ENCODE measurements at regions not wholly inside any gene's neighbourhood (a gene's known extent, or its start where the extent isn't known, plus 50 kb on each side); places are given as distances from the start of the nearest gene placed in this dataset.
"Not testable (repeated sequence)": the region's sequence is repeated elsewhere in the genome, so short reads cannot be mapped to it uniquely, and the experiment has no call there.

GRCh38 chr3:20608054-20608738 is 422.2 kb upstream of the SGO1 start:
- no peak for DNase-seq

- DNase-seq = no peak
These were observed 418.7 kb upstream of the SGO1 start for GRCh38 chr3:20604659-20605058.

GRCh38 chr3:20589275-20589674 is 403.3 kb upstream of the SGO1 start:
- no peak for DNase-seq

- DNase-seq = no peak
These were observed 402.8 kb upstream of the SGO1 start for GRCh38 chr3:20588781-20589180.

GRCh38 chr3:20583648-20584047 is 397.6 kb upstream of the SGO1 start:
- no peak for DNase-seq

GRCh38 chr3:20576228-20576627 is 390.2 kb upstream of the SGO1 start:
- no peak for DNase-seq

- DNase-seq = no peak
These were observed 389.1 kb upstream of the SGO1 start for GRCh38 chr3:20575146-20575545.

GRCh38 chr3:20574746-20575145 is 388.7 kb upstream of the SGO1 start:
- no peak for DNase-seq

- DNase-seq = no peak
These were observed 387.2 kb upstream of the SGO1 start for GRCh38 chr3:20573175-20573574.

- no peak for DNase-seq
These were observed 386.5 kb upstream of the SGO1 start for GRCh38 chr3:20572473-20572872.

GRCh38 chr3:20569310-20569709 is 383.3 kb upstream of the SGO1 start:
- no peak for DNase-seq

- no peak for DNase-seq
These were observed 379.0 kb upstream of the SGO1 start for GRCh38 chr3:20564966-20565365.

- DNase-seq = no peak
These were observed 378.0 kb upstream of the SGO1 start for GRCh38 chr3:20563985-20564384.

- no peak for DNase-seq
These were observed 377.2 kb upstream of the SGO1 start for GRCh38 chr3:20563251-20563650.

GRCh38 chr3:20561166-20561565 is 375.2 kb upstream of the SGO1 start:
- no peak for DNase-seq

GRCh38 chr3:20560446-20560845 is 374.4 kb upstream of the SGO1 start:
- DNase-seq = not testable (repeated sequence)

GRCh38 chr3:20558161-20558560 is 372.2 kb upstream of the SGO1 start:
- DNase-seq = no peak

- DNase-seq = no peak
These were observed 370.7 kb upstream of the SGO1 start for GRCh38 chr3:20556661-20557060.

GRCh38 chr3:20552605-20553275 is 366.7 kb upstream of the SGO1 start:
- DNase-seq = no peak

- not testable (repeated sequence) for DNase-seq
These were observed 361.6 kb upstream of the SGO1 start for GRCh38 chr3:20547361-20548269.

GRCh38 chr3:20546636-20547035 is 360.6 kb upstream of the SGO1 start:
- no peak for DNase-seq

- no peak for DNase-seq
These were observed 357.7 kb upstream of the SGO1 start for GRCh38 chr3:20543535-20544226.

- no peak for DNase-seq
These were observed 354.1 kb upstream of the SGO1 start for GRCh38 chr3:20540066-20540465.

All from effector CD8-positive, alpha-beta T cell (primary cell).